ENCODE measurements at regions not wholly inside any gene's neighbourhood (a gene's known extent, or its start where the extent isn't known, plus 50 kb on each side); places are given as distances from the start of the nearest gene placed in this dataset.

DNA sequence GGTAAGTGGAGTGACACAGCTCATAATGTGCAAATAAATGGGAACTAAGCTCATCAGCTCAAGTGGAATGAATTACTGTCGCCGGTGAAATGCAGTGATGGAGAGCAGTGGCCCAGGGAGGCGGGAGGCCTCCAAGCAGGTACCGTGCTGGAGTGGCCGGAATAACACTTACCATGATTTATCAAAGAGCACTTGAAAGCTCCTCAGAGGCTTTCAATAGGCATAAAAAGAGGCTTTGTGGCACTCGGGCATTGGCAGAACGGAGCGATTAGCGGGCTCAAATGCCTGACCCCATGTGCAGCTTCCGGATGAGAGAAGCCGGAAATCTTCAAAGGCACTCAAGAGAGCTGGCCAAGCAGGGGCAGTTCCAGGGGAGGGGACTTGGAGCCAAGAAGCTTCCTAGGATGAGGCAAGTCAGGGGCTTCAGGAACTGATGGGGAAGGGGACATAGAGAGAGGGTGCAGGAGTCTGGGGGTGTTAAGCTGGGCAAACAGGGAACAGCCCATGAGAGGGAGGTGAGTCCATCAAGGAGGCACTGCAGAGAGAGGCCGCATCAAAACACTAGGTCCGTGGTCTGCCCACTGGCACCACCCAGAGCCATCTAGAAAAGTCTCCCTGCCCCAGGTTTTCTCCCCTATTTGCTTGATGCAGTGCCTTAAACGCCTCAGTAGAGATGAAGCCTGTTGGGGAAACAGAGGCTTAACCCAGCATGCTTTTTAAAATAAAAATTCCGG is 144.0 kb upstream of the IRX6 start:
- DNase-seq: no peak

- no peak for DNase-seq
Measured at GRCh38 chr16:55184052-55184451, 140.0 kb upstream of the IRX6 start.

GRCh38 chr16:55184619-55185018 is 139.4 kb upstream of the IRX6 start:
- DNase-seq: no peak

- DNase-seq: no peak
Measured at GRCh38 chr16:55189224-55189623, 134.8 kb upstream of the IRX6 start.

DNA sequence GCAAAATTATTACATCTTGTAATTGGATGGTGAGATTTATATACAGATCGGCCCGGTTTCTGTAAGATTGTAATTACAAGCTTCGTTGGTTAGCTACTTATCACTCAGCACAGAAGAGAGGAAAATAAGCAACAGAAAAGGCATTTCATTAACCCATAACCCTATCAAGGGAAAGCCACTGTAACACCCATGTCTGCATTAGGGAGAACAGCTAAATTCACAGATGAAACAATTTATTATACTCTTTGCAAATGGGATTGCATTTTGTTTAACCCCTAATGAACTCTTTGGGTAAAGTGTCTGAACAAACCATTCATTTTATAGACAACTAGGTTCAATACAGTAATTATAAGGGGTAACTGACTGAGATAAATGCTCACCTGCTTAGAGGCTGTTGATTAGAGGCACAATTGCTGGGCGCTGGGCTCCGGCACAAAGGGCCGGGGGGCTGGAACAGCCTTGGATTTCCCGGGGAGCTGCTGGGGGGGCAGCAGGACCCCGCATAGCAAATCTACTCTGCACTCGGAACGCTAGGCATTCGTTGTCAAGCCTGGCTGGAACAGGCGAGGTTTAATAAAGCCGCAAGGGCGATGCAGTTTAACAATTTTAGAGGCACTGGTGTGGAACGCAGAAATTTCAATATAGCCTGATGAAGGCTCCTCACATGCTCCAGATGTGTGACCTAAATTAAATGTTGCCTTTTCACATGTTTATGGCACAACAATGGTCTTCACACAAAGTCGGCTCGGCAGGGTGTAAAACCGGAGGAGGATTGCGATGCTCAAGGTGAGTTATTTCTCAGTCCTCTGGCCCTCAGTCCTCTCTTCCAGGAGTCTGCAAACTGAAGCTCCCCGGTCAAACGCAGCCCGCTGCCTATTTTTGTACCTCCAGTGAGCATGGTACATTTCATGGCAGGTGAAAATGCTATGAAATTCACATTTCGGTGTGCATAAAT is 134.0 kb upstream of the IRX6 start:
- DNase-seq: no peak

DNA sequence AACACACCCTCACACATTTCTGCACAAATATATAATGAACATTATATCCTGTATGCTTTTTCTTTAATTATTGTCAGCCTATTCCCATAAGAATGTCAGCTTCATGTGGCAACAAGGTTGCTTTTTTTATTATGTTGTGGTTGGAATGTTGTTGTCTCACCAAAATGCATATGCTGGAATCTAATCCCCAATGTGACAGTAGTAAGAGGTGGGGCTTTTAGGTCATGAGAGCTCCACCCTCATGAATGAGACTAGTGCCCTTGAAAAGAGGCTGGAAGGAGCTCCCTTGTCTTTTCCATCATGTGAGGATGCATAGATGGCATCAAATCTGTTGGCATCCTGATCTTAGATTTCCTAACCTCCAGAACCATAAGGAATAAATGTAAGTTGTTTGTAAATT is 131.3 kb upstream of the IRX6 start:
- no peak for DNase-seq

- no peak for DNase-seq
Measured at GRCh38 chr16:55203570-55203969, 120.4 kb upstream of the IRX6 start.

DNA sequence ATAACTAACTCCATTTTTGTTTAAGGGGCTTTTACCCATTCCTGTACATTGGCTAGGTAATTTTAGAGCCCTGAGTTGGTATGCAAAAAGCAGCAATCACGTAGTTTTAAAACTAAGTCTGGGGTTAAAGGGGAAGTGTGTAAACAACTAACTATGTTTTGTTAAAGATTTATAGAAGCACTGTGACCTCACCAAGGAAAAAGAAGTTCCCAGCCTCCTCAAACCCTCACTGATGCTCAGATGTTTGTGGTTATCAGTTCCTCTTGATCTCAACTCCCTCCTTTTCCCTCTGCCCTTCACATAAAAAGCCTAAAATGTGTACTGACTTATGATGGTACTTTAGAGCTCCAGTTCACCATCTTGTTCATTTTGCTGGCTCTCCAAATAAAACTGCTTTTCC is 119.9 kb upstream of the IRX6 start:
- no peak for DNase-seq

- DNase-seq: no peak
Measured at GRCh38 chr16:55204923-55205322, 119.1 kb upstream of the IRX6 start.

GRCh38 chr16:55207693-55208428 is 116.1 kb upstream of the IRX6 start:
- no peak for DNase-seq

- no peak for DNase-seq
Measured at GRCh38 chr16:55209626-55210025, 114.4 kb upstream of the IRX6 start.

- no peak for DNase-seq
Measured at GRCh38 chr16:55212791-55213190, 111.2 kb upstream of the IRX6 start.

DNA sequence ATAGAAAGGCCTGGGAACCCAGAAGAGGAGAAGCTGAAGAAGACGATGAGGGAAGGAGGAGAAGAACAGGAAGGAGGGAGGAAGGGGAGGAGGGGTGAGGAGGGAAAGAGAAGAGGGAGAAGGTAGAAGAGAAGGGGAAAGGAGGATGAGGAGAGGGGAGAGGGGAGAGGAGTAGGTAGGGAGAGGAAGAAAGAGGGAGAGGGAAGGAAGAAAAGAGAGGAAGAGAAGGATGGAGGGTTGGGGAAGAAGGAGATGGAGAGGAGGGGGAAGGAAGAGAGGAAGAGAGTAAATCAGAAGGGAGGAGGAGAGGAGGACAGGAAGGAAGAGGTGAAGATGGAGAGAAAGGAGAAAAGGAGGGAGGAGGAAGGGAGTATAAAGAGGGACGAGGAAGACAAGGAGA is 109.6 kb upstream of the IRX6 start:
- DNase-seq: no peak

DNA sequence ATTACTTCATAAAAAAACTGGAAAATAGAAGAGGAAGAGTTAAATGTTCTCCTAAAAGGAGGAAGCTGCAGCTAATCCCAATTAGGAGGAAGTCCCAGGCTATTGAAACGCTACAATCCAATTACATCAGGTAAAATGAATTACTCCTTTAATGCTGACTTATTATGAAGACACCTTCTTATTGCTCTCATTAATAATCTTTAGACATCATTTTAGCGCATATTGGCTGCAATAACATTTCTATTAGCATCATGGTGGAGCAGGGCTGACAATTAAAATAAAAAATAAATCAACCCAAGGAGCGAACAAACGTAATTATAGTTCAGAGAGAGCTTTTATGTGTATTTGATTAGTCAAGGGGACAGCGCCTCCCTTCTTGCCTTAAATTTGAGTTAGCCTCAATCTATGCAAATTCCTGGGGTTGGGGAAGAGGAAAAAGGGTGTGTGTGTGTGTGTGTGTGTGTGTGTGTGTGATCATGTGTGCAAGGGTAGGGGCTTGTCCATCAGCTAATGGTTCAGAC is 109.0 kb upstream of the IRX6 start:
- DNase-seq: no peak

- DNase-seq: no peak
Measured at GRCh38 chr16:55217392-55217791, 106.6 kb upstream of the IRX6 start.

DNA sequence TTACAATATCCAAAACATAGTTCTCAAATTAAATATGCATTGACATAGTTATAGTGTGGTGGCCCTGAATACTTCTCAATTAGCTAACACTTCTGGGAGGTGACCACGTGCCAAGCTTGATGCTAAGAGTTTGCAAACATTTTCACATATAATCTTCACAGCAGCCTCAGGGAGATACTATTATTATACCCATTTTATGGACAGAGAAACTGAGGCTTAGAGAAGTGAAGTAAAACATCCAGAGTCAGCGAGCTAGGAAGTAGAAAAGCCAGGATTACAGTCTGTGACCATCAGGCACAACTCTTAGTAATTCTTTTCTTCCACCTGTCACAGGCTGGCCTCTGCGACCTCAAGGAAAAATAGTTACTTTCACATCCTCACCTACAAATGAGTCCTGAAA is 102.2 kb upstream of the IRX6 start:
- no peak for DNase-seq

- no peak for DNase-seq
Measured at GRCh38 chr16:55222486-55222885, 101.5 kb upstream of the IRX6 start.

DNA sequence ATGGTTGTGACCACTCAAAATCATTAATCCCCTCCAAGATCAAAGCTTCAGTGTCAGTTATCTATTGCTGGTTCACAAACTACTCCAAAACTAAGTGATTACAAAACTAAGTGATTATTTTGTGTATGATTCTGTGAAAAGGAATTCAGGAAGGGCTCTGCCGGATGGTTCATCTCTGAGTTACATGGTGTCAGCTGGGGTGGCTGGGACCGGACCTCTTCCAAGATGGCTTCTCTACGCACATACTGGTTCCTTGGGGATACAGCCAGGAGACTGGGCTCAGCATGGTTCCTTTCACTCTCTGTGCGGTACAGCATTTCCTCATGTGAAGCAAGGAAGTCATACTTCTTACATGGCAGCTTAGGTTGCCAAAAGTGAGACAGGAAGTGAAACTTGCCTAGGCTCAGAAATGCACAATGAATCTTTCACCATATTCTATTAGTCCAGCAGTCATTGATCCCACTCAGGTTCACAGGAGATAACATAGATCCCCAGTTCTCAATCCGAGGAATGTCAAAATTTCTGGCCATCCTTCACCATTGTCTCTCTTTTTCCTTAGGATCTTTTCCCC is 97.9 kb upstream of the IRX6 start:
- no peak for DNase-seq

DNA sequence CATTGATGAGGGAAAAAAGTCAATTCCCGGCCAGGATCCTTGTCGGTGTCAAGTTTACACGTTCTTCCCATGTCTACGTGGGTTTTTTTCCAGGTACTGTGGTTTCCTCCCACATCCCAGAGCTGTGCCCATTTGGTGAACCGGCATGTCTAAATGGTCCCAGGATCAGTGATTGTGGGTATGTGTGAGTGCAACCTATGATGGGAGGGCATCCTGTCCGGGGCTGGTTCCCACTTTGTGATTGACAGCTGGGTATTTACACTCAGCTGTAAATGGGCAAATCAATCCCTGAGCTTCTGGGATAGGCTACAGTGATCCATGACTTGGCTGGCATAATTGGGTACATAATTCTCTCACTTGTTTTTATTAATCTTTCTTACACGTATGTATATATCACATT is 91.2 kb upstream of the IRX6 start:
- DNase-seq: no peak

DNA sequence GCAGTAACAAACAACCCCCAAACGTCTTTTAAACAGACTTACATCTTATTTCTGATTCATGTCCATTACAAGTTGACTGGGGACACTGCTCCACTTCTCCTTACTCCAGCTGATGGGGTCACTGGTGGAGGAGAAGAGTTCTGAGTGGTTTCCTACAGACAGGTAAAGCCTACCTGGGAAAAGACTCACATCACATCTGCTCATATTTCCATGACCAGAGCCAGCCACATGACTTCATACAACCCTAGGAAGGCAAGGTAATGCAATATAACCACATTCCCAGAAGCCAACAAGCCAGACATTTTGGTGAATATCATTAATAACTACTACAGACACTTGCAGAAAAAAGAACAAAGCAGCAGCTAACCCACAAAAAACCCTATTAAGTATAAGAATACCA is 90.5 kb upstream of the IRX6 start:
- DNase-seq: no peak

DNA sequence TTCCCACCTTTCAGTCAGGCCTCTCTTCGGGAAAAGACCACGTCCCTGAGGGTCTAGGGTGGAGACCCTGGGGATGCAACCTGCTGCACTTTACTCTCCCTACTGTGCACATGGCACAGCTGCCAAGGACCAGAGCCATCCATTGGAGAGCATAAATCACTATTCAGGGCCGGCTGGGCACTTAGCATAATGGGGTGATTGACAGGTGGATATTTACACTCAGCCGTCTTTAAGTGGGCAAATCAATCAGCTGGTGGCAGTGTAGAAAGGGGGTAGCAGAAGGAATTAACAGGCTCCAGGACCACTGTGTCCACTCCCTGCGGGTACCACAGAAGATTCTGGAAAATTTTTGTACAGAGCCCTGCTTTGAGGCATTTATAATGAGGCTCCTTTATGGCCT is 87.3 kb upstream of the IRX6 start:
- DNase-seq: no peak

GRCh38 chr16:55239723-55240122 is 84.3 kb upstream of the IRX6 start:
- DNase-seq: no peak

DNA sequence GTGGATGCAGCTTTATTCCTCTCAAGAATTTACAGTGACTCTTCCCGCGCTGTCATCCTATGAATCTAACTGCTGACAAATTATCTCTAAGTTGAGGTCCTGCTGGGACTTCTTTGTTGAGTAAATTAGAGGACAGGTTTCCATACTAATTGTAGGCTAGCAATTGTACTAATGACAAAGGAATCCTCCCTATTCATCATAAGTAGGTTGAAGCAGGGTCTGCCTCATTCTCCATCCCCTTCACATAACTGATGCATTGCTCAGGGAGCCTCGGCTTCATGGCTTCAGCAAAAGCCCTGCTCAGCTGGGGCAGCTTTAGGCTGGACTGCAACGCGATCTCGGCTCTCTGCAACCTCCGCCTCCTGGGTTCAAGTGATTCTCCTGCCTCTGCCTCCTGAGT is 83.1 kb upstream of the IRX6 start:
- DNase-seq: no peak
